GM21786 (cell line): ENCODE measurements at regions not wholly inside any gene's neighbourhood (a gene's known extent, or its start where the extent isn't known, plus 50 kb on each side); places are given as distances from the start of the nearest gene placed in this dataset.

Source experiments
- ATAC-seq: cut with Tn5 transposase; IDR thresholded peaks from one replicate; pipeline ENCODE4 v1.9.1; 2021; ENCODE audit not compliant: unreplicated experiment

DNA sequence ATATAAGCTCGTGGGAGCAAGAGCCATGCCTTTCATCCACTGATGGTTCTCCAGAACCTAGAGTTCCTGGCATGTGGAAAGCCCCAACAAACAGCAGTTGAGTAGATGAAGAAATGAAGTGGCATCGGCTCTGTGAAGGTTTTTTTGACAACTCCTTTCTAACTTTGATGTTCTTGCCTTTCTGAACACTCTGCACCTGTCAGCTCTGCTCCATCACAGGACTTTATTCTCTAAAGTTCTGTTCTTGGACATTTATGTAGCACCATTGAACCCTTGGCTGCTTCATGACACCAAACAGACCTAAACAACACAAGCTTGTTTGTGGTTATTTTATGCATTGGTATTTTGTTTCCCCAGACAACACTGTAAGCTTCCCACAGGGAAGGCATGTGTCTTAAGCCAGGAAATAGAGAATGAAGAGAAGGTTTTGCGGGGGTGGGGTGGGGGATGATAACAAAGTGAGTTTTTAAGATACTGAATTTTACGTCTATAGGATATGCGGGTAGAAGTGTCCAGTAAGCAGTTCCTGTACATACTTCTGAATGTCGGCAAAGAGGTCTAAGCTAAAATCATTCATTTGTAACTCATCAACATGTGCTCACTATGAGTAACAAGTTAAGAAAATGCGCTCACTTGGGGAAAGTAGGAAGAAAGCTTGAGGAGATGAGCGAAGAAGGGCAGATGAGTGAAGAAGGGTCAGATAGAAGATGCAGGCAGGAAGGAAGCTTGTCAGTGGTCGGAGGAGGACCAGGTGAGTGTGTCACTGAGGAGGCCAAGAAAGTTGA lies 146.0 kb upstream of the PLEKHG7 start:
- no peak for ATAC-seq

DNA sequence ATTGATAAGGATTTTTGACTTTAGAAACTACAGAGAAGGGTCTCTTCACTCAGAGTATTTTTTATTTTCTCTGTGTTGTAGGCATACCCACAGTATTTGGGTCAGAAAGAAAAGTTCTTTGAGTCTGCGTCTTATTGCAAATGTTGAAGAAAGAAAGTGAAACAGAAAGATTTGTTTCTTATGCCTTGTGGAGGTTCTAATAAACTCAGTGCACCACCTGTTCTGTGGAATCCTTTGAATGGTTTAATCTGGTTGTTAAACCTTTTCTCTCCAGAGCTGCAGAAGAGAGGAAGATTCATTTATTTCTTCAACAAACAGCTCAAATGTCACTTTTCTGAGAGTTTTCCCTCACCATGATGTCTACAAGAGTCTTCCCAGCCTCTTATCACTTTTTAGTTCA lies 146.6 kb upstream of the PLEKHG7 start:
- ATAC-seq: peak; percentile 28

DNA sequence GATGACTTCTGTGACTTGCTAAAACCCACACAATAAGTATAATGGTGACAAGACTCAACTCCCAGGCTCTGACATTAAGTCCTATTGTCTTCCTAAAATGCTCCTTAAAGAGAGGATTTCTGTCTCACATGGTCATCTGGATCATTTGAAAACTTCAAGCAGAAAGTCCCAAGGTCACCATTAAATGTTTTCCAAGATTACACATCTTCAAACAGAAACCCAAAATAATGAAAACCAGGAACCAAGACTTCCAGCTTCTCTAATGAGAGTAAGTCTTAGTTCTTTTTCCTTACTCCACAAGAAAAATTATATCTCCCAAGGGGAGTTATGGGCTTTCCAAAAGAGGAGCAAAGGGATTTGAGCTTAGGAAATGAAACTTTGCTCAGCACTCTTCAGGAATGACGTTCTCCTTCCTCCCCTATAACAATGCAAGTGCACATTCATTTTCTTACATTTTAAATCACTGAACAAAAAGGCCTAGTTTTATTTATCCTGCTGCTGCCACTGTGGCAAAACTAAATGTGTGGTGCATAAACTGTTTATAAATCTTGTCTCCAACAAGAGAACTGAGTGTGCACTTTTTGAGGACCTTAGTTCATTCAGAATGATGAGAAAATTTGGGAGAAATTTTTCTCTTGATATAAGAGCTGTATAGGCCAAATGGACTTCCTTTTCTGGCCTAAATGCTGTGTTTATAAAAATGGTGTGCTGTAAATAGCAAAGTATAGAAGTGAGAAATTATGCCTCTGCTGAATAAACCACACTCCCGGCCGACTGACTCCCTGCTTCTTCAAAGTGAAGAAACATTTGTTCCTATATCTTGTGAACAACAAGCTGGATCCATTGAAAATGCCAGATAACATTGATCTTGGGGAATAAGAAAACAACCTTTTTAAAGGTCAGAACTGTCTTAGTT lies 148.4 kb upstream of the PLEKHG7 start:
- no peak for ATAC-seq

DNA sequence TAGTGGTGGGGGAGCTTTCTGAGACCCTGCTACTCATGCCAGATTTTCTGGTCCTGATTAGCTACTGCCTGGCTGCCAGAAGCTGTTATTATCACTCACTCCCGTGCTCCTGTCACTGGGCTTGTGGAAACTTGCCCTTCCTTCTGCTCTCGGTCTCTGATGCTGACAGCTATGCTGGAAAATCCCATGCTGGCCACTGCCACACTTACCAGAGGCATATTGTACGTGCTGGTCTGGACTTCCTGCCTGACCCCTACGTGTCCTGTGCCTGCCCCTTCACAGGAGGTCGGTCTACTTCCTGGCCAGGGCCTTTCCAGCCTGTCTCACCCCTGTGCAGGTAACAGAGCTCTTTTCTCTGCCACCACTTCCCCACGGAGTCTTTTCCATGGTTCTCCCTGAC lies 149.4 kb upstream of the PLEKHG7 start:
- no peak for ATAC-seq

DNA sequence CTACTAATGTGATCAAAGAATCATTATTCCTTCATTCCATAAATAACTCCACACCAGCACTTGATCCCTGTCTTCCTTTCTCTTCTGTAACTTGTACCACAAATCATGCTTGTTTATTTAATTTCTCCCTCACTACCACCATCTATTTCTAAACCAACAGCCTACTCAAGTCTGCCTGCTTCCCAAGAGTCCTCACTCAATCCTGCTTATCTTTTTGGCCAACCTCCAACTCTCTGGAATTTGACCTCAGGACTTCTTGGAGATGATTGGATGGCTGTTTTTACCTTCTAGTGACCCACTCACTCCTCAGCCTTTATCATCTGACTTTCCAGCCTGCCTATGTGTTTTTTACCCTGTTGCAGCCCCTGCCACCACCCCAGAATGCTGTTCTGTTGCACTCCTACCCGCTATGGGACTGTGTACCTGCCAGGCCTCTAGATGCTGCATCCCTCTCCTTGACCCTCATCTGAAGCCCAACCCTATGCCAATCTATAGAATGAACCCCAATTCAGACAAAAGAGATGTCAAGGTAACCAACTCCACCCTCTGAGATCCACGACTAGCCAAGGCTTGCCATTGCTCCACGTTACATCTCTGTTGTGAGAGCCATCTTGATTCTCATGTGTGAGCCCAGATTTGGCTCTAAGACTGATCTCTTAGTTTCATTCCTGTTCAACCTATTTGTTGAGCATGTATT lies 150.2 kb upstream of the PLEKHG7 start:
- ATAC-seq: no peak

DNA sequence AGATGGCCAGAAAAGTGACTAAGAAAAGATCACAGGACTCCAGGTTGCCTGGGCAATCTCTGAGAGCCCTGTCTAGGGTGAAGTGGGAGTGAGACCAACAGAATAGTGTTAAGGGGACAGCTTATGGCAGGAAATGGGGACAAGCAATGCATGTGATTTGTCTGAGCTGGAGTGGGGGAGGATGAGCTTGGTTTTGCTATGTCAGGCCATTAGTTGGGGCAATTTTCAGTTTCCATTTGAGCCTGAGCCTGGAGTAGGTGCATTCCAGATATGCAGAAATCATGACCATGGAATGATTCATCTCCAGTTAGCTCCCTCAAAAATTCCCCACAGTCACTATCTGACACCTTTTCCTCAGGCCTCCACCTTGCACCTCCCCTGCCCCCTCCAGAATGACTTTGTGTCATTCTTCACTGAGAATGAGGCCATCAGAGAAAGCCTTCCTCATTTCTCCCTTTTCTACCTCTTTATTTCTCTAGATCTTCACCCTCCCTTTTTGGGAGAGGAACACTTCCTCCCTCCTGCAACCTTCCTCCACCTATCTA lies 150.9 kb upstream of the PLEKHG7 start:
- ATAC-seq: peak; percentile 63

DNA sequence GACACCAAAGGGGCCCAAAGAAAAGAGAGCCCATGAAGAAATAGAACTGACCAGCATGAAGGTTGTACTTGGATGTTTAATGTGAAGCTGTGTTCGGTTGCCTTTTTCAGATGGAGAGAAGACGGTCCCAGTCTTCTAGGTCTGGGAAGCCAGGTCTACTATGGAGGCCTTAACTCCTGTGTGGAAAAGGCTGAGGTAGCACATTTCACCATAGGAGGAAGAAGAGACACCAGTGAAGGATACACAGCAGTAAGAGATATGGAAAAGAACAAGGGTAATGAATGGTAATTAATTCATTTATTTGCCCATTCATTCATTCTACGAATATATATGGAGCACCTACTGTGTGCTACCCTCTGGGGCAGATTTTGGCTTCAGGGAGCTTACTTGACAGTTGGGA lies 151.6 kb upstream of the PLEKHG7 start:
- no peak for ATAC-seq

DNA sequence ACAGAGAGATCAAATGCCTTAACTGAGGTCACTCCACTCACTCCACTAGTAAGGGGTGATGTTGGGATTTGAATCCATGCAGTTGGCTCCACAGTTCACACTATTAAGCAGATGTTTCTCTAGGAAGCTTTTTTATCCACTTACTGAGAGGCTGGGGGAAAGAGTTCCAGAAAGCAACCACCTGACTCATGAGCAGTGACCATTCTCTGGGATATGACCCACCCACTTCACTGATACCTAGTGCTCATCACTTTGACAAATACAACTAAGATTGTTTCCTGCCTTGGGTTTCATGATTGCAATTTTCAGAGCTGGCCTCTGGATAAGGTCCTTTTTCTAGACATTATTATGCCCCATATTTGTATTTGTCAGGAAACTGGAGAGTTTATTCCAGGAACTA lies 152.1 kb upstream of the PLEKHG7 start:
- ATAC-seq: no peak

DNA sequence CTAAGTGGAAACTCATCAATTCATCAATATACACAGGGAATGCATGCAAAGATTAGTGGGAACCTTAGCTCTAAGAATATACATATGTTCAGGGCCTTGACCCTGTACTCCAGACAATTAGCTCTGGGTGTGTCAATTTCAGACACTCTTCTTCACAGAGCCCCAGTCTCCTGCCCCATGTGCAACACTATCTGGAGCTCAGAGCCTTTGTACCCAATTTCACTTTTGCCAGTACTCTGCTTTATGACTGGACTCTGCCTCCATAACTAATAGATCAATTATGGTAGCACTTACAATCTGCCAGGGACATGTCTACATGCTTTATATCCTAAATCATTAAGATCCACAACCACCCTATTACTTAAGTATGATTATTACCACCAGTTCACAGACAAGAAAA lies 152.5 kb upstream of the PLEKHG7 start:
- no peak for ATAC-seq

DNA sequence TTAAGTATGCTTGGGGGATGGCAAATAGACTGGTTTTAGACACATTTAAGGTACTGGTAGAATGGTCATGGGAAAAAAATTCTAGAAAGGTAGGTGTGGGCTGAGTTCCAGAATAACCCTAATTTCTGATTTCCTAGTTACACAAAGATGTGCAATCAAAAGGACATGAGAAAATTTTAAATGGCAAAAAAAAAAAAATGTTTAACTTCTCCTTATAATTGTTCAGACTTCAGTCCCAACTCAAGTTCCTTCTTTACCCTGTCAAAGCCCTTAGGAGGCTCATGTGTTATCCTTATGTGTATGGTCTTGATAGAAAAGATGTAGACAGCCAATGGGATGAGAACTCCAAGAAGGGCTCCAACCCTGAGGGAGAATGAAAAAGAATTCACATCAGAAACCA lies 153.3 kb upstream of the PLEKHG7 start:
- no peak for ATAC-seq

DNA sequence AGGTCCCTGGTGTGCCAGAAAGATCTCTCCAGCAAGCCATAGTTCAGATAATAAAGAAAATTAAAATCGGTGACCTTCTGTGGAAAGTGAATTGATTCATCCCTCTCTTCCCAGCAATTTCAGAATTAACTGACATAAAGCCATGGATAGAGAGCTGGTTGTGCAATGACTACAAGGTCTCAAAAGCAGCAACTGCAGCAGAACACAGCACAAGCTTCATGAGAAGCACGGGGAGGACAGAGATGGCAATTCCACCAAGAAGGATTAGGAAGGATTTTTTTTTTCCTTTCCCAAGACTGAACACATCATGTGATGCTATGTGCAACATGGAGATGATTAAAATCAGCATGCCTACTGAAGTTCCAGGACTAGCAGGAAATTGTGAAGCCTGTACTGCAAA lies 154.9 kb upstream of the PLEKHG7 start:
- ATAC-seq: no peak

DNA sequence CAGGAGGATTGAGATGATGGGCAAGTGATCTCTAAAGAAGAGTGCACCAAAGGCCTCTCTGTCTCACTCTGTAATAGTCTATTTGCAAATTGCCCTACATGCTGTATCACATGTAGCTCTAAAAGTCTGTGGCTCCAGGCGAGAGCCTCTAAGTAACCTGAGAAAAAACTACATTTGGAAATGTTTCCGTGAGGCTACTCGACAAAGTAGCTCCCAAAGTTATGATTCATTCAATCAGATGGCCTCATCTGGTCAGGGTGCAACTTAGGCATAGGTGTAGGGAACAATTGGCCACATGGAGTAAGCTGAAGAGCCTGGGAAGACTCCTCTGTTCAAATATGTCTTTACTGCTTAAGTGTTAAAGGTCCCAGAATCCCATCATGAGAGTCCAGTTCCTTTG lies 155.4 kb upstream of the PLEKHG7 start:
- ATAC-seq: no peak

DNA sequence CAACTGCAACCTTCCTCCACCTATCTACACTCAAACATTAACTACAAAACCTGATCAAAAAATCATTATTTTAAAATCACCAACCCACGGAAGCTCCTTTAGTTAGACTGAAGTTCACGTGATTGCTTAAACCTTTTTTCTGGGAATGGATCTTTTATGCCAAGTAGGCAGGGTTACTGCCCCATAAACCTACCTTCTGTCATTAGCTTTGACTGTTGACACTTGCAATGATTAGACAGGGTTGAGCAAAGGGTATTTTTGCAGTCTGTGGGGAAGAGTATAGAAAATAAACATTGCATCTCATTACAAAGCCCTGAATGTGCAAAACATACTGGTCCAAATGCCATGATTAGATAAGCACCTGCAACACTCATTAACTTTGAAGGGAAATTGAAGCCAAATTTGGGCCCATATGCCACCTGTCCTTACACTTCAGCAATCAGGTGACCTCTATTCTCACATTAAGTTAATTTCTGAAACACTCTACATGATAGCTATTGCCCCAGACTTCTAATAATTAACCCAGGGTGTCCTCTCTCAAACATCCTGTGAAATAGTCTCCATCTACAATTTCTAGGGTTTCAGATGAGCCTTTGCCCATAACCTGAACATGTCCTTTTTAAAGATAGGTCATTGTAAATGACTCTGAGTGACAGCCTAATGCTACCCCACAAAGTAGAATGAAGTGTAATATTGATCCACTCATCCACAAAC lies 156.0 kb upstream of the PLEKHG7 start:
- peak; percentile 70 for ATAC-seq

DNA sequence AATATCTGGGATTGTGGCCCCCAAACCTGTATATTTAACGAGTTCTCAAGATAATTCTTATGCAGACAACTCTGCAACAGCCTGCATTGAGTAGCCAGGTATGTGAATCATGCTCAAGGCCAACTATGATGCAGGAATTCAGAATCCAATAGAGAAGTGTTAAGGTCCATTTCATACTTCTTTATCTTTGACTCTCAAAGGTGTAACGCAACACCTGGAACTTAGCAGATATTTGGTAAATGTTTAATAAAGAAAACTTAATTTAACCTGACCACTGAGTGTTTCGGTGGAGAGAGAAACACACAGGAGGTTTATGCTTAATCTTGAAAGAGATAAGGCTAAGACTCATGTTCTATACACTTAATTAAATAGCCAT lies 156.5 kb upstream of the PLEKHG7 start:
- ATAC-seq: peak; percentile 20

DNA sequence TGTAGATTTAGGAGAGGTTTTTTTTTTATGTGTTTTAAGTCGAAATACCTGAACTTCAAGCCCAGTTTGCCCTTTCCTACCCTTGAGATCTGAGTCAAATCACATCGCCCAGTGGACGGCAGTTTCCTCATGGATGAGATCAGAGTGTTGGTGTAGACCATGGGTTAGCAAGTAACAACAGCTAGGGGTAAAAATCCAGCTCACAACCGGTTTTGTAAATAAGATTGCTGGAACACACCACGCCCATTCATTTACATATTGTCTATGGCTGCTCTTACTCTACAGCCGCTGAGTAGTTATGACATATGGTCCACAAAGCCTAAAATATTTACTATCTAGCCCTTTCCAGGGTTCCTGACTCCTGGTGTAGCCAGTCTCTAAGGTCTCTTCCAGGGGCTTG lies 158.5 kb upstream of the PLEKHG7 start:
- ATAC-seq: no peak

DNA sequence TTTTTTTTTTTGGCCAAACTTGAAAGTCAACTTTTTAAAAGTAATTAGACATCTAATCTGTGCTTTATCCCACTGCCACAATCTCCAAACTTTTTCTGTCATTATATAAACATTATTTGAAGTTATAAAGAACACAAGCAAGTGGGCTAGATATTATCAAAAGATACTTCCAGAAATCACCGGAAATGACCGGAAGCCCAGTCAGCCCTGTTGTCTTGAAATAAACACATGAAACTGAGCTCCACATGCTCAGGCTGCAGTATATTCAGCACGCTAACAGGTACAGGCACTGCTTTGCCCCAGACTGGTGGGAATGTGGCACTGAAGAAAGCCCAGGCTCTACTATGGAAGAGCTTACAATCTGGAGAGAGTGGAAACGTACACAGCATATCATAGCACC lies 158.9 kb upstream of the PLEKHG7 start:
- ATAC-seq: no peak

DNA sequence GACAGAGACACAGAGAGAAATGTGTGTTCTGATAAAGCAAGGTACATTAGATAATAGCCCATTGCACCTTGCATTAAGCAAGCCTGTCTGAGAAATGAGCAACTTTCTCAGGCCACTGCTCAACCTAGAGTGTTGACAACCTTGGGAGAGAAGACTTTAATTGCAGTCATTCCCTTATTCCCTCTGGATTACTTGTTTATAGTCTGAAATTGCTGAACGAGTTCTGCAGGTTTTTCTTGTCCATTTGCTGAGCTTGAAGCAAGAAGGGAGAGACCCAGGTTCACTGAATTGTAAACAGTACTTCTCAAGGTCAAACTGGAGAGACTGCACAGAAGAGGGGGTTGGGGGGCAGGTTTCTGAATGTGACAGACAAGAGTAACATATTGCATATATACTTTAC lies 159.4 kb upstream of the PLEKHG7 start:
- ATAC-seq: no peak

DNA sequence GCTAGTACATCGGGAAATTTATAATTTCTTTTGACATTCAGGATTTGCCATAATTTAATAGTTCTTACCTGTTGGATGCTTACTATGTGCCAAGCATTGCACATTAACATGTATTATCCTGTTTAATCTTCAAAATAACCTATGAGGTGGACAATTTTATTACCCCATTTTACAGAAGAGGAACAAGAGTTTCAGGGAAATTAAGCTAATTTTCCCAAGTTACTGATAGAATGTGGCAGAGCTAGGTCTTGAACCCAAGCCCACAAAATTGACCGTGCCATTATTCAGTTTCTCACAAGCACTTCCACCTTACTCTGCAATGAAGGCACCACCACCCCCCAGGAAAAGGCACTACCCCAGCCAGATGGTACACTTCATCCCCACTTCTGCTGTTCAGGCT lies 161.1 kb upstream of the PLEKHG7 start:
- ATAC-seq: no peak

DNA sequence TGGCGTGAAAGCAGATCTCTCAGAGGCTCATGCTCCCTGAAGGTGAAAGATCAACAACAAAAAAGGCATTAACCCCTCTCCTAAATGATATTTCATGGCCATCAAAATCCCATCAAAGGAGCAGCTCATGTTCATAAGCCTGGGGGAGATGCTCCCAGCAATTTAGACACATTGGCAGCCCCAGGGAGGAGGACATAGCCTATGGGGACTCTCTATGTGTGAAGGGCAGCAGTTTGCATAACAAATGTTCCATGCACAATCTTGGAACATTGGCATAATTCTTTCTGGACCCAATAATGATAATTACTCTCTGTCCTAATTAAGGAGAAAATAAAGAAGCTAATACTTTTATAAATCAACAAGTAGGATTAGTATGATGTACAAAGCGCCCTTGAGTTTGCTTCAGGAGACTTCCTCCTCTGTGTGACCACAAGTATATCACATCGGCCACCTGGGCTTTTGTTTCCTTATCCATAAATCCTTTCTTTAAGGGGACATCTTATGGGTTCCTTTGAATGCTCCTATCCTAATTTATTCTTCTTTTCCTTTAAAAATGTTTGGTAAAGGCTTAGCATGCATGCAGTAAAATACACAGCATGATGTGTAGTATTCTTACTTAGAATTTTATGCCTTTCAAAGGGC lies 161.9 kb upstream of the PLEKHG7 start:
- ATAC-seq: no peak
